ENCODE measurements at regions not wholly inside any gene's neighbourhood (a gene's known extent, or its start where the extent isn't known, plus 50 kb on each side); places are given as distances from the start of the nearest gene placed in this dataset.

DNA sequence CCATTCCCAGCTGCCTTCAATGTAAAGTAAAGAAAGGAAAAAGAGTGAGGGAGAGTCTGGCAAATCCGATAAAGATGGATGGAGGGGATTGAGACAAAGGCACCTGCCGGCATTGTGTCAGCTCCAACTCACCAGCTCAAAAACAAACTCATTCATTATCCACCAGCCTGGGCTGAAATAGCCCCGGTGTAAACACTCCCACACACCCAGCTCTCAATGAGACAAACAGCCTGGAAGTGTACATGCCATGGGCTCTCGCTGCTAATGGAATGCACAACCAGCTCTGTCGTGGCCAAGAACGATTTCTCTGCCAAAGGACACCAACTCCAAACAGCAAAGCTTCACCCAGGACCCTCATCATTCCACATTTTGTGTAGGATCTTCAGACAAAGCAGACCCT is 89.3 kb upstream of the OPCML start:
- TF ChIP-seq, protein P1, sequence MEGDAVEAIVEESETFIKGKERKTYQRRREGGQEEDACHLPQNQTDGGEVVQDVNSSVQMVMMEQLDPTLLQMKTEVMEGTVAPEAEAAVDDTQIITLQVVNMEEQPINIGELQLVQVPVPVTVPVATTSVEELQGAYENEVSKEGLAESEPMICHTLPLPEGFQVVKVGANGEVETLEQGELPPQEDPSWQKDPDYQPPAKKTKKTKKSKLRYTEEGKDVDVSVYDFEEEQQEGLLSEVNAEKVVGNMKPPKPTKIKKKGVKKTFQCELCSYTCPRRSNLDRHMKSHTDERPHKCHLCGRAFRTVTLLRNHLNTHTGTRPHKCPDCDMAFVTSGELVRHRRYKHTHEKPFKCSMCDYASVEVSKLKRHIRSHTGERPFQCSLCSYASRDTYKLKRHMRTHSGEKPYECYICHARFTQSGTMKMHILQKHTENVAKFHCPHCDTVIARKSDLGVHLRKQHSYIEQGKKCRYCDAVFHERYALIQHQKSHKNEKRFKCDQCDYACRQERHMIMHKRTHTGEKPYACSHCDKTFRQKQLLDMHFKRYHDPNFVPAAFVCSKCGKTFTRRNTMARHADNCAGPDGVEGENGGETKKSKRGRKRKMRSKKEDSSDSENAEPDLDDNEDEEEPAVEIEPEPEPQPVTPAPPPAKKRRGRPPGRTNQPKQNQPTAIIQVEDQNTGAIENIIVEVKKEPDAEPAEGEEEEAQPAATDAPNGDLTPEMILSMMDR (IDR thresholded peaks at IDR 0.05): no peak
- TF ChIP-seq, protein P2, sequence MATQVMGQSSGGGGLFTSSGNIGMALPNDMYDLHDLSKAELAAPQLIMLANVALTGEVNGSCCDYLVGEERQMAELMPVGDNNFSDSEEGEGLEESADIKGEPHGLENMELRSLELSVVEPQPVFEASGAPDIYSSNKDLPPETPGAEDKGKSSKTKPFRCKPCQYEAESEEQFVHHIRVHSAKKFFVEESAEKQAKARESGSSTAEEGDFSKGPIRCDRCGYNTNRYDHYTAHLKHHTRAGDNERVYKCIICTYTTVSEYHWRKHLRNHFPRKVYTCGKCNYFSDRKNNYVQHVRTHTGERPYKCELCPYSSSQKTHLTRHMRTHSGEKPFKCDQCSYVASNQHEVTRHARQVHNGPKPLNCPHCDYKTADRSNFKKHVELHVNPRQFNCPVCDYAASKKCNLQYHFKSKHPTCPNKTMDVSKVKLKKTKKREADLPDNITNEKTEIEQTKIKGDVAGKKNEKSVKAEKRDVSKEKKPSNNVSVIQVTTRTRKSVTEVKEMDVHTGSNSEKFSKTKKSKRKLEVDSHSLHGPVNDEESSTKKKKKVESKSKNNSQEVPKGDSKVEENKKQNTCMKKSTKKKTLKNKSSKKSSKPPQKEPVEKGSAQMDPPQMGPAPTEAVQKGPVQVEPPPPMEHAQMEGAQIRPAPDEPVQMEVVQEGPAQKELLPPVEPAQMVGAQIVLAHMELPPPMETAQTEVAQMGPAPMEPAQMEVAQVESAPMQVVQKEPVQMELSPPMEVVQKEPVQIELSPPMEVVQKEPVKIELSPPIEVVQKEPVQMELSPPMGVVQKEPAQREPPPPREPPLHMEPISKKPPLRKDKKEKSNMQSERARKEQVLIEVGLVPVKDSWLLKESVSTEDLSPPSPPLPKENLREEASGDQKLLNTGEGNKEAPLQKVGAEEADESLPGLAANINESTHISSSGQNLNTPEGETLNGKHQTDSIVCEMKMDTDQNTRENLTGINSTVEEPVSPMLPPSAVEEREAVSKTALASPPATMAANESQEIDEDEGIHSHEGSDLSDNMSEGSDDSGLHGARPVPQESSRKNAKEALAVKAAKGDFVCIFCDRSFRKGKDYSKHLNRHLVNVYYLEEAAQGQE (IDR thresholded peaks at IDR 0.05; ENCODE audit: insufficient read depth in 1 of 2, low read depth in 2 of 2, low read length in 1 of 2): no peak
- TF ChIP-seq POLR2AphosphoS5 (IDR thresholded peaks at IDR 0.05; ENCODE audit: low read depth, low read length) (no peak), SIN3A (IDR thresholded peaks at IDR 0.05; ENCODE audit: borderline replicate concordance, insufficient read depth, low read depth, low read length) (no peak)

Measured in Panc1 (cell line).